Aorta (tissue), 5 donors: ENCODE measurements at regions not wholly inside any gene's neighbourhood (a gene's known extent, or its start where the extent isn't known, plus 50 kb on each side); places are given as distances from the start of the nearest gene placed in this dataset.

Source experiments
- ATAC-seq: fragments of 200-7000 bp; cut with Tn5 transposase; one replicate; pipeline ENCODE4 v1.9.1; 2022; ENCODE audit warnings: moderate library complexity; ENCODE audit not compliant: low FRiP score
- DNase-seq, 2 donors: peaks; one replicate each; pipeline ENCODE4 v3.0.0-alpha.2; 2020
- H3K27ac ChIP-seq, 2 donors: one replicate each; pipeline ENCODE4 v1.5.1; 2013; ENCODE audit warnings: low read length in 2 of 2, mild to moderate bottlenecking in 2 of 2, moderate library complexity in 2 of 2, control low read depth in 1 of 2, inconsistent platforms in 1 of 2, low read depth in 1 of 2
- H3K27me3 ChIP-seq, 2 donors: one replicate each; pipeline ENCODE4 v1.6.1; 2013; ENCODE audit warnings: control low read depth in 1 of 2, low read length in 1 of 2, mild to moderate bottlenecking in 1 of 2, moderate library complexity in 1 of 2; ENCODE audit not compliant: insufficient read depth in 2 of 2, control insufficient read depth in 1 of 2
- H3K36me3 ChIP-seq, 2 donors: one replicate each; pipeline ENCODE4 v1.6.1; 2013; ENCODE audit warnings: control low read depth in 1 of 2, low read length in 1 of 2, mild to moderate bottlenecking in 1 of 2; ENCODE audit not compliant: insufficient read depth in 2 of 2, control insufficient read depth in 1 of 2
- H3K4me1 ChIP-seq, 2 donors: one replicate each; pipeline ENCODE4 v1.6.1; 2013; ENCODE audit warnings: low read length in 2 of 2, control low read depth in 1 of 2, mild to moderate bottlenecking in 1 of 2, moderate library complexity in 1 of 2; ENCODE audit not compliant: insufficient read depth in 2 of 2, control insufficient read depth in 1 of 2
- H3K4me3 ChIP-seq, 2 donors: one replicate each; pipeline ENCODE4 v1.5.1; 2013; ENCODE audit warnings: low read length in 2 of 2, control low read depth in 1 of 2, mild to moderate bottlenecking in 1 of 2
- H3K9me3 ChIP-seq: one replicate; pipeline ENCODE4 v1.6.1; 2013; ENCODE audit warnings: mild to moderate bottlenecking, low read length; ENCODE audit not compliant: control insufficient read depth
- WGBS, 2 donors: extraction: QIAGEN DNeasy Blood & Tissue Kit; methylation state at CpG; one replicate each; pipeline ENCODE4 v1.1.7; 2013; 5-methylcytosine and 5-hydroxymethylcytosine counted together
- intact Hi-C, 2 donors: fragments of 100-400 bp; cut with DNase I; formaldehyde crosslinking; loops; one replicate each; pipeline versions ENCODE4 v1.14.2 to v1.15.0; 2022
- donor health status: healthy with polysubstance abuse.
- donor health status: Bipolar disorder and iron deficiency.
- donor health status: DM: no; HTN: no; CAD: no.
- donor health status: DM: no; HTN: no; CAD: no.
- donor health status: DM: yes; HTN: yes; CAD: no.

GRCh38 chr10:105800641-105801040 is 1159.6 kb downstream of the SORCS3 start:
- ATAC-seq, result no peak
- H3K36me3 ChIP-seq, result no peaks in the 10 kb centered on the region
- intact Hi-C loops, result no loop called here

GRCh38 chr10:105798328-105798889 is 1157.3 kb downstream of the SORCS3 start:
- no peak overlapping the region for H3K27ac ChIP-seq
- ATAC-seq, result no peak
- no peak for DNase-seq
- H3K4me3 ChIP-seq, result no peak overlapping the region
- intact Hi-C loops, result no loop called here
- 85 to 92% methylated on average over 3 of the region's 3 CpGs for WGBS, 2 donors
- H3K9me3 ChIP-seq, result no peaks in the 10 kb centered on the region
- no peaks in the 10 kb centered on the region for H3K4me1 ChIP-seq
- H3K36me3 ChIP-seq, result no peaks in the 10 kb centered on the region
- H3K27me3 ChIP-seq, result no peaks in the 10 kb centered on the region

More at GRCh38 chr10:105800641-105801040, 1159.6 kb downstream of the SORCS3 start:
- no peak for DNase-seq
- Histone ChIP-seq H3K27ac (no peak overlapping the region), H3K4me1 (no peaks in the 10 kb centered on the region), H3K27me3 (no peaks in the 10 kb centered on the region), H3K4me3 (no peak overlapping the region), H3K9me3 (no peaks in the 10 kb centered on the region)
- WGBS, 2 donors, result 79 to 87% methylated on average over 1 of the region's 1 CpG

GRCh38 chr10:105797234-105797890 is 1156.3 kb downstream of the SORCS3 start:
- no peaks in the 10 kb centered on the region for H3K4me1 ChIP-seq
- no peaks in the 10 kb centered on the region for H3K36me3 ChIP-seq
- ATAC-seq (no peak), DNase-seq (no peak)
- no peak overlapping the region for H3K4me3 ChIP-seq
- H3K9me3 ChIP-seq, result no peaks in the 10 kb centered on the region
- no peaks in the 10 kb centered on the region for H3K27me3 ChIP-seq
- WGBS, 2 donors, result 57 to 58% methylated on average over 6 of the region's 6 CpGs
- intact Hi-C loops, result no loop called here
- no peak overlapping the region for H3K27ac ChIP-seq

- no peaks in the 10 kb centered on the region for H3K36me3 ChIP-seq
- DNase-seq (no peak), ATAC-seq (no peak)
- H3K4me1 ChIP-seq, result no peaks in the 10 kb centered on the region
- H3K27ac ChIP-seq, result no peak overlapping the region
- WGBS, 2 donors, result 60% methylated on average over 3 of the region's 3 CpGs
- H3K27me3 ChIP-seq, result no peaks in the 10 kb centered on the region
- H3K4me3 ChIP-seq, result no peak overlapping the region
- intact Hi-C loops, result no loop called here
- H3K9me3 ChIP-seq, result no peaks in the 10 kb centered on the region
These were observed 1152.0 kb downstream of the SORCS3 start for GRCh38 chr10:105793071-105793470.

- H3K27me3 ChIP-seq, result no peaks in the 10 kb centered on the region
- no peaks in the 10 kb centered on the region for H3K4me1 ChIP-seq
- H3K36me3 ChIP-seq, result no peaks in the 10 kb centered on the region
- H3K27ac ChIP-seq, result no peak overlapping the region
- no peak overlapping the region for H3K4me3 ChIP-seq
- peaks cover 7% of the 10 kb centered on the region for H3K9me3 ChIP-seq
- WGBS, 2 donors, result 53 to 55% methylated on average over 3 of the region's 3 CpGs
- ATAC-seq (no peak), DNase-seq (no peak)
- intact Hi-C loops, result no loop called here
These were observed 1144.6 kb downstream of the SORCS3 start for GRCh38 chr10:105785721-105786120.

GRCh38 chr10:105783936-105784483 is 1142.9 kb downstream of the SORCS3 start:
- H3K27me3 ChIP-seq, result no peaks in the 10 kb centered on the region
- no peaks in the 10 kb centered on the region for H3K4me1 ChIP-seq
- ATAC-seq, result no peak
- no peaks in the 10 kb centered on the region for H3K36me3 ChIP-seq
- WGBS, 2 donors, result 38 to 45% methylated on average over 7 of the region's 7 CpGs
- H3K4me3 ChIP-seq, result no peak overlapping the region
- H3K9me3 ChIP-seq, result peaks cover 7% of the 10 kb centered on the region
- intact Hi-C loops, result no loop called here
- no peak for DNase-seq
- H3K27ac ChIP-seq, result no peak overlapping the region

GRCh38 chr10:105774881-105775280 is 1133.8 kb downstream of the SORCS3 start:
- Histone ChIP-seq H3K9me3 (no peaks in the 10 kb centered on the region), H3K27me3 (no peaks in the 10 kb centered on the region), H3K4me3 (no peak overlapping the region), H3K4me1 (no peaks in the 10 kb centered on the region), H3K36me3 (no peaks in the 10 kb centered on the region), H3K27ac (no peak overlapping the region)
- WGBS, 2 donors, result 29 to 36% methylated on average over 1 of the region's 1 CpG
- DNase-seq (no peak), ATAC-seq (no peak)
- intact Hi-C loops, result no loop called here

GRCh38 chr10:105774351-105774750 is 1133.3 kb downstream of the SORCS3 start:
- 4 to 9% methylated on average over 2 of the region's 2 CpGs for WGBS, 2 donors
- ATAC-seq (no peak), DNase-seq (no peak)
- Histone ChIP-seq H3K9me3 (no peaks in the 10 kb centered on the region), H3K27me3 (no peaks in the 10 kb centered on the region), H3K27ac (no peak overlapping the region), H3K4me3 (no peak overlapping the region), H3K4me1 (no peaks in the 10 kb centered on the region), H3K36me3 (no peaks in the 10 kb centered on the region)
- intact Hi-C loops, result no loop called here
